Smooth muscle cell (in vitro differentiated cells): ENCODE measurements at regions not wholly inside any gene's neighbourhood (a gene's known extent, or its start where the extent isn't known, plus 50 kb on each side); places are given as distances from the start of the nearest gene placed in this dataset.
A peak's percentile ranks its signal among the peaks of the same experiment; 100 is the strongest.

ENCODE experiments used
- DNase-seq: peaks from one replicate; lab custom pipeline; 2025; ENCODE audit not compliant: unreplicated experiment; lab: John Stamatoyannopoulos, UW
- H2AFZ ChIP-seq: fragments of 200-600 bp; sonication (generic); 2 replicates; pipeline ENCODE4 v1.6.0; 2016; ENCODE audit warnings: antibody characterized with exemption, low read depth, mild to moderate bottlenecking
- H3F3A ChIP-seq: fragments of 200-600 bp; sonication (generic); 2 replicates; pipeline ENCODE4 v1.6.0; 2017; ENCODE audit warnings: antibody characterized with exemption, low read depth
- H3K27ac ChIP-seq: fragments of 200-600 bp; sonication (generic); 2 replicates; pipeline ENCODE4 v1.5.1; 2016; ENCODE audit warnings: low read depth, mild to moderate bottlenecking
- H3K27me3 ChIP-seq: fragments of 200-600 bp; sonication (generic); 2 replicates; pipeline ENCODE4 v1.6.1; 2016; ENCODE audit warnings: low read depth, mild to moderate bottlenecking
- H3K36me3 ChIP-seq: fragments of 200-600 bp; sonication (generic); 2 replicates; pipeline ENCODE4 v1.5.1; 2016; ENCODE audit warnings: low read depth
- H3K4me1 ChIP-seq: fragments of 200-600 bp; sonication (generic); 2 replicates; pipeline ENCODE4 v1.5.1; 2016; ENCODE audit warnings: low read depth
- H3K4me2 ChIP-seq: fragments of 200-600 bp; sonication (generic); 2 replicates; pipeline ENCODE4 v1.6.0; 2016; ENCODE audit warnings: mild to moderate bottlenecking
- H3K4me3 ChIP-seq: fragments of 200-600 bp; sonication (generic); 2 replicates; pipeline ENCODE4 v1.5.1; 2016; ENCODE audit warnings: mild to moderate bottlenecking
- H3K79me2 ChIP-seq: fragments of 200-600 bp; sonication (generic); 2 replicates; pipeline ENCODE4 v1.6.0; 2016; ENCODE audit warnings: low read depth, mild to moderate bottlenecking
- H3K9ac ChIP-seq: fragments of 200-600 bp; sonication (generic); 2 replicates; pipeline ENCODE4 v1.6.0; 2016; ENCODE audit warnings: low read depth
- H3K9me3 ChIP-seq: fragments of 200-600 bp; sonication (generic); replicated peaks from 2 replicates; pipeline ENCODE4 v1.5.1; 2016; ENCODE audit warnings: low read depth
- H4K20me1 ChIP-seq: fragments of 200-600 bp; sonication (generic); 2 replicates; pipeline ENCODE4 v1.6.0; 2016; ENCODE audit warnings: low read depth
- CTCF ChIP-seq: fragments of 200-600 bp; sonication (generic); IDR thresholded peaks from 2 replicates; pipeline ENCODE4 v1.5.1; 2017; ENCODE audit warnings: borderline replicate concordance, mild to moderate bottlenecking, antibody characterized with exemption; ENCODE audit not compliant: insufficient read depth, poor library complexity, severe bottlenecking
- WGBS: methylation state at CpG from one replicate; pipeline ENCODE4 v1.1.7; 2016; ENCODE audit warnings: low lambda C conversion rate; 5-methylcytosine and 5-hydroxymethylcytosine counted together

- Histone ChIP-seq H3K79me2 (no peaks in the 10 kb centered on the region), H3K27me3 (no peaks in the 10 kb centered on the region), H3K36me3 (no peaks in the 10 kb centered on the region), H3K4me3 (no peak overlapping the region), H2AFZ (no peak overlapping the region), H3K9ac (no peak overlapping the region), H3K9me3 (no peaks in the 10 kb centered on the region), H3K27ac (no peak overlapping the region), H3K4me1 (no peaks in the 10 kb centered on the region), H3K4me2 (no peak overlapping the region), H4K20me1 (no peaks in the 10 kb centered on the region), H3F3A (no peaks in the 10 kb centered on the region)
- WGBS = 96% methylated on average over 3 of the region's 3 CpGs
- no peak for DNase-seq
- TF ChIP-seq CTCF = no peak
Measured at GRCh38 chr17:70834039-70834438, 664.7 kb downstream of the KCNJ2 start.

GRCh38 chr17:70848785-70849184 is 679.5 kb downstream of the KCNJ2 start:
- Histone ChIP-seq H3K9me3 (no peaks in the 10 kb centered on the region), H2AFZ (no peak overlapping the region), H3K36me3 (no peaks in the 10 kb centered on the region), H3K27ac (no peak overlapping the region), H3K4me1 (no peaks in the 10 kb centered on the region), H3F3A (no peaks in the 10 kb centered on the region), H4K20me1 (no peaks in the 10 kb centered on the region), H3K4me2 (no peak overlapping the region), H3K27me3 (no peaks in the 10 kb centered on the region), H3K79me2 (no peaks in the 10 kb centered on the region), H3K4me3 (no peak overlapping the region), H3K9ac (no peak overlapping the region)
- no peak for TF ChIP-seq CTCF
- WGBS = 71% methylated on average over 3 of the region's 3 CpGs
- DNase-seq = no peak

DNA sequence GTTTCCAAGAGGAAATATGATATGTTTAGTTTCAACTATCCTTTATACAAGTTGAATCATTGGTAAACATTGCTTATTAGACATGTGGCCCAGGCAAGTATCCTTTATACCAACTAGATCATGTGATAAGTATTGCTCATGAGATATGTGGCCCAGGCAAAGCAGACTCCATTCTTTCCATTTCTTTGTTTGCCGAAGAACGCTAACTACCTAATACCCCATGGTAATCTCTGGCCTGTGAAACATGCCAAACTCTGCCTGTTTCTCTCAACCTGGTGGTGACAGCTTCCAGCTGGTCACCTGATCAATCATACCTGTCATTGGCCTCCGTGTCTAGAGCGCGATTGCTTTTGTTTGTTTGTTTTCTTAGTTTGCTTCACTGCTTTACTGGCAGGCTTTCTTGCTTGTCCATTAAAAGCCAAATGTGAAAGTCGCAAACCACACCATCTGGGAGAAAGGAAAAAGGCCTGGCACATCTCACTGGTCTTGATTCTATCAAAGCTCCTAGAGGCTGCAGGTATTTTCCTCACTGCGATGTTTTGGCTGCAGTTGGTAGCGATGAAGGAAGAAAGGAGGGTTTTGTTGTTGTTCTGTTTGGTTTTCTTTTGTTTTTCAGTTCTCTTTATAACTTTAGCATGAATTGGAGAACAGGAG is 686.2 kb downstream of the KCNJ2 start:
- H3K27ac ChIP-seq = no peak overlapping the region
- H3K9me3 ChIP-seq = no peaks in the 10 kb centered on the region
- H3K4me1 ChIP-seq = no peaks in the 10 kb centered on the region
- DNase-seq = no peak
- H4K20me1 ChIP-seq = no peaks in the 10 kb centered on the region
- WGBS = 49% methylated on average over 8 of the region's 8 CpGs
- no peaks in the 10 kb centered on the region for H3K36me3 ChIP-seq
- H3K9ac ChIP-seq = no peak overlapping the region
- no peaks in the 10 kb centered on the region for H3K27me3 ChIP-seq
- no peak for TF ChIP-seq CTCF
- no peaks in the 10 kb centered on the region for H3F3A ChIP-seq
- H3K4me3 ChIP-seq = no peak overlapping the region
- peak overlapping the region; percentile 32 for H2AFZ ChIP-seq
- no peak overlapping the region for H3K4me2 ChIP-seq
- H3K79me2 ChIP-seq = no peaks in the 10 kb centered on the region

DNA sequence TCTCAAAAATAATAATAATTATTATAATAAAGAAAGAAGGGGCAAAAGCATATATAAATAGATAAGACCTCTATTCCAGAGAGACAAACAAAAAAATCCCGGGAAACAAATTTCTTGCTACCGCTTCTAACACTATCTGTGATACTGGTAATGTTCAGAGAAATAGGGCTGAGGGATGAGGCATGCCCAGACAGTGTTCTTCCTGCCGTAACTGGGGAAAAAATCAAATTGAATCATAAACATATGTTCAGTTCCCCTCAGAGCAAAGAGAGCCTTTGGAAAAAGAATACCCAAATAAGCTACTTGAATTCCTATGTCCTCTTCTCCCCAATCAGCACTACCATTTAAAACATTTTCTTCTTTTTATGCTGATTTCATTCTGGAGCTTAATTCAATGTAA is 688.0 kb downstream of the KCNJ2 start:
- Histone ChIP-seq H3K4me1 (no peaks in the 10 kb centered on the region), H3K4me3 (no peak overlapping the region), H3K36me3 (no peaks in the 10 kb centered on the region), H3K27me3 (no peaks in the 10 kb centered on the region), H3K9ac (no peak overlapping the region), H2AFZ (peak overlapping the region; percentile 74), H3K4me2 (no peak overlapping the region), H3K27ac (no peak overlapping the region), H3K79me2 (no peaks in the 10 kb centered on the region), H3K9me3 (no peaks in the 10 kb centered on the region), H4K20me1 (no peaks in the 10 kb centered on the region), H3F3A (no peaks in the 10 kb centered on the region)
- WGBS = 83% methylated on average over 3 of the region's 3 CpGs
- TF ChIP-seq CTCF = no peak
- no peak for DNase-seq
